H54 (cell line): ENCODE measurements at regions not wholly inside any gene's neighbourhood (a gene's known extent, or its start where the extent isn't known, plus 50 kb on each side); places are given as distances from the start of the nearest gene placed in this dataset.
"Not testable (repeated sequence)": the region's sequence is repeated elsewhere in the genome, so short reads cannot be mapped to it uniquely, and the experiment has no call there.

ENCODE experiments used
- DNase-seq: peaks from one replicate; pipeline ENCODE4 v3.0.0; 2011; ENCODE audit warnings: low spot score, mixed read lengths; ENCODE audit not compliant: insufficient read length
- FAIRE-seq: peaks from 3 replicates; lab custom pipeline; 2011; peaks lifted over from hg19 to GRCh38; lab: Jason Lieb, UNC
- POLR2A ChIP-seq: IDR thresholded peaks from 2 replicates; pipeline ENCODE4 v1.6.1; 2011; ENCODE audit warnings: low read depth, mild to moderate bottlenecking, low read length

DNA sequence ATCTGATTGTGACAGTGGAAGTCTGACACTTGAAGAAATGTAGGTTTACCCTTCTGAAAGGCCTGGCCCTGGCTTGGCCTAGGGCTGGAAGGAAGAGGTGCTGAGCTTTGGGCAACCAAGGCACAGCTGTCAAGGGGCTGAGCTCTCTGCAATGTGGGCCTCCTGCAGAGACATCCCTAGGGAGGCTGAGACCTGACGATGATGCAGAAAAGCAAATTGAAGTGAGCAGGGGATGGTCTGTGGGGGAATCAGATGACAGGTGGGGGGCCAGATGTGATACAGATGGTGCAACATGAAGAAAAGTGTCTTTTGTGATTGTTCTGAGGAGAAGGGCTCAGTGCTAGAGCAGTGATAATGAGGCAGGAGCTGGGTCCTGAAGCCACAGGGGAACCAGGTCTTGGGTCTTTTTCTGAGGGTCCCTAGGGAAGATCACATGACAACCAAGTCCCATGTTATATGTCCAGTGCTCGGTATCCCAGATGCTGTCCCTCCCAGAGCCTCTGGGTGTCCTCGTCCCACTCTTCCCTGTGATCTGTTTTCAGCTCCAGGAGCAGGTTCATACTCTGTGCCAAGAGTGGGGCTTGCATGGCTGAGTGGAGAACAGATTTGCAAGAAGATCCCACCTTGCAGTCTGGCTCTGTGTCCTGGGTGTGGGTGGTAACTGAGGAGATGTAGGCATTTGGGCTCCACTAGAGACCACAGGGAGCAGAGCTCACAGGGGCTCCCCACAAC is 79.9 kb upstream of the VPREB1 start:
- no peak for FAIRE-seq
- no peak for TF ChIP-seq POLR2A
- DNase-seq = no peak

GRCh38 chr22:22161924-22162851 is 82.4 kb upstream of the VPREB1 start:
- TF ChIP-seq POLR2A = no peak
- no peak for FAIRE-seq
- no peak for DNase-seq

DNA sequence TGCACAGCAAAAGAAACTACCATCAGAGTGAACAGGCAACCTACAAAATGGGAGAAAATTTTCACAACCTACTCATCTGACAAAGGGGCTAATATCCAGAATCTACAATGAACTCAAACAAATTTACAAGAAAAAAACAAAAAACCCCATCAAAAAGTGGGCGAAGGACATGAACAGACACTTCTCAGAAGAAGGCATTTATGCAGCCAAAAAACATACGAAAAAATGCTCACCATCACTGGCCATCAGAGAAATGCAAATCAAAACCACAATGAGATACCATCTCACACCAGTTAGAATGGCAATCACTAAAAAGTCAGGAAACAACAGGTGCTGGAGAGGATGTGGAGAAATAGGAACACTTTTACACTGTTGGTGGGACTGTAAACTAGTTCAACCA is 83.8 kb upstream of the VPREB1 start:
- not testable (repeated sequence) for DNase-seq, FAIRE-seq

DNA sequence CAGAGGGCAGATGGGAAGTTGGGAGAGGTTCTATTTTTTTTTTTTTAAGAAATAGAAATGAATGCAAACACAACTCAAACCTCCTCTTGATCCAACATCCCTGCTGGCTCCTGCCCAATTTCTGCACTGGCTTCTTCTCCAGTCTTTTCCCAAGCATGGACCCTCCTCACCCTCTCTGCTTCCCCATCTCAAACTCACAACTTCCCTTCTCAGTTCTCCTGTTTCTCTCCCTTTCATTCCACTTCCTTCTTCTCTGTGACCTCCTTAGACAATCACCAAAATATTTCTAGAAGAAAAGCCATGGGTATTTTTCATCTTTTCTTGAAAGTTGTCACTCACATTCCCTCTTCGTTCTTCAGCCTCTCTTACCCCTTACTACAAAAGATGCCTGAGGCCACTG is 85.2 kb upstream of the VPREB1 start:
- TF ChIP-seq POLR2A = no peak
- no peak for FAIRE-seq
- DNase-seq = no peak

- FAIRE-seq (no peak), DNase-seq (no peak)
- TF ChIP-seq POLR2A = no peak
These were observed 85.6 kb upstream of the VPREB1 start for GRCh38 chr22:22158965-22159364.

GRCh38 chr22:22158207-22158816 is 86.3 kb upstream of the VPREB1 start:
- no peak for TF ChIP-seq POLR2A
- no peak for FAIRE-seq
- no peak for DNase-seq

GRCh38 chr22:22157348-22157725 is 87.2 kb upstream of the VPREB1 start:
- TF ChIP-seq POLR2A = no peak
- DNase-seq = no peak
- no peak for FAIRE-seq

- FAIRE-seq = no peak
- no peak for TF ChIP-seq POLR2A
- DNase-seq = peak; percentile 45
These were observed 87.8 kb upstream of the VPREB1 start for GRCh38 chr22:22156716-22157347.

GRCh38 chr22:22156348-22156715 is 88.3 kb upstream of the VPREB1 start:
- no peak for TF ChIP-seq POLR2A
- no peak for DNase-seq
- FAIRE-seq = no peak

GRCh38 chr22:22155607-22156006 is 89.0 kb upstream of the VPREB1 start:
- DNase-seq (no peak), FAIRE-seq (no peak)
- TF ChIP-seq POLR2A = no peak

DNA sequence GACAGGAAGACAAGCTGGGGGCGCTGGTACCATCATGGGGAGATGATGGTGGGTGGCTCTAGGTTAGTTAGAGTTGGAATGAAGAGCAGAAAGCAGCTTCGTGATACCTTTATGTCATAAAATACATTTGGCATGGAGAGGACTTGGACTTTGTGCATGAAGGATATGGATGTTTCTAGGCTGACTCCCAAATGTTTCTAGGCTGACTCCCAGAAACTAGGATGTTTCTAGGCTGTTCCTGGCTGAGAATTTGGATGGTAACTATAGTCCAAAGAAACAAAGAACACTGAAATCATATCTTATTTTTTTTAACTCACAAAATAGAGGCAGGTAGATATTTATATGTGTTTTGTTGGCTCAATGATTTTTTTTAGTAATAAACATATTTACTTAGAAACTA is 89.4 kb upstream of the VPREB1 start:
- no peak for DNase-seq
- no peak for FAIRE-seq
- no peak for TF ChIP-seq POLR2A

DNA sequence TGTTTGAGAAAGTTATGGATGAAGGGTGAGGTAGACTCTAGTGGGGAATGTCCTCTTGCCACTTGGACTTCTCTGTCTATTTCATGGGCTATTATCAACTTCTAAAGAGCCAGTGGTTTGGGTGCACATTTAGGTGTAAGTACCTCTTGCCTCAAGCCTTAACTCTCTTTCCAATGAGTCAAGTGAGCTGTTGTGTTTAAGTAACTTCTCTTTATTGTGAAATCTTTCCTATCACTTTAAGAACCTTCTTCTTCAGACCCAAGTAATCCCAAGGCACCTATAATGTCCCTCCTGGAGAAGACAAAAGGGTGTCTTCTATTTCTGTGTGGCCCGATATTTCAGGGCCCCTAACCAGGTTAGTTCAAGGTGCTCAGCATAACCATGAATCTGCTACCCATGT is 90.5 kb upstream of the VPREB1 start:
- DNase-seq (no peak), FAIRE-seq (no peak)
- no peak for TF ChIP-seq POLR2A

DNA sequence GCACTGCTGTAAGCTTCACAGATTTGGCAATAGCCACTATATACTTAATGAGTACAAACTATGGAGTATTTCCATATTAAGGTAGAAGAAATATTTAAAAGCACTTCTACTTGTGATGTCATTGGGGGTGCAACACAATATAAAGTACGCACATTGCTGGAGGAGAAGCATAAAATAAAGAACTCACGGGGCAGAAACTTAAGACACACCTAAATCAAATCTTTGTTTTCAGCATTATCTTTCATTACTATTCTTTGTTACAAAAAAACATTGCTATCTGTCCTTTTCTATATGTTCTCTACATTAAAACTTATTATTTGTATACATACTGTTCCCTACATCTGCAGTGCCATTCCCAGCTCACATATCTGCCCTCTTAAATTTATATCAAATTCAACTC is 93.3 kb upstream of the VPREB1 start:
- FAIRE-seq = no peak
- no peak for DNase-seq
- no peak for TF ChIP-seq POLR2A

- TF ChIP-seq POLR2A = no peak
- FAIRE-seq = no peak
- no peak for DNase-seq
These were observed 94.1 kb upstream of the VPREB1 start for GRCh38 chr22:22150457-22150856.
